ENCODE measurements at regions not wholly inside any gene's neighbourhood (a gene's known extent, or its start where the extent isn't known, plus 50 kb on each side); places are given as distances from the start of the nearest gene placed in this dataset.

GRCh38 chr15:93274257-93274656, 185.2 kb upstream of the RGMA start:
- TF ChIP-seq CTCF (IDR thresholded peaks at IDR 0.05), result no peak
- no peak for TF ChIP-seq POLR2A (IDR thresholded peaks at IDR 0.05)

Data from testis (tissue), 2 donors.